ENCODE measurements at regions not wholly inside any gene's neighbourhood (a gene's known extent, or its start where the extent isn't known, plus 50 kb on each side); places are given as distances from the start of the nearest gene placed in this dataset.
"Not testable (repeated sequence)": the region's sequence is repeated elsewhere in the genome, so short reads cannot be mapped to it uniquely, and the experiment has no call there.

GRCh38 chrX:146658379-146658778 lies 151.2 kb upstream of the CXorf51B start:
- Histone ChIP-seq H3K27ac (no peak overlapping the region), H3K36me3 (no peaks in the 10 kb centered on the region)

GRCh38 chrX:146707781-146708180 lies 101.8 kb upstream of the CXorf51B start:
- Histone ChIP-seq H3K4me1 (ENCODE audit: low read depth) (no peaks in the 10 kb centered on the region), H3K9me3 (ENCODE audit: low read depth) (no peaks in the 10 kb centered on the region), H3K27ac (no peak overlapping the region), H3K36me3 (no peaks in the 10 kb centered on the region), H3K27me3 (no peaks in the 10 kb centered on the region), H3K4me3 (no peak overlapping the region)
- DNase-seq (ENCODE audit: low read depth in 1 of 2, low spot score in 1 of 2): no peak
- TF ChIP-seq CTCF (IDR thresholded peaks at IDR 0.05; ENCODE audit: low read depth, low read length): no peak

More at GRCh38 chrX:146658379-146658778, 151.2 kb upstream of the CXorf51B start:
- H3K4me3 ChIP-seq: no peak overlapping the region
- no peaks in the 10 kb centered on the region for H3K9me3 ChIP-seq (ENCODE audit: low read depth)
- DNase-seq (ENCODE audit: low read depth in 1 of 2, low spot score in 1 of 2): no peak
- no peaks in the 10 kb centered on the region for H3K27me3 ChIP-seq
- TF ChIP-seq CTCF (IDR thresholded peaks at IDR 0.05; ENCODE audit: low read depth, low read length): no peak
- no peaks in the 10 kb centered on the region for H3K4me1 ChIP-seq (ENCODE audit: low read depth)

- DNase-seq (ENCODE audit: low read depth in 1 of 2, low spot score in 1 of 2); H3K36me3 ChIP-seq; H3K4me3 ChIP-seq; H3K9me3 ChIP-seq (ENCODE audit: low read depth); H3K27me3 ChIP-seq; H3K27ac ChIP-seq; H3K4me1 ChIP-seq (ENCODE audit: low read depth): not testable (repeated sequence)
These were observed 100.7 kb upstream of the CXorf51B start for GRCh38 chrX:146708866-146709265.

- no peaks in the 10 kb centered on the region for H3K36me3 ChIP-seq
- no peaks in the 10 kb centered on the region for H3K9me3 ChIP-seq (ENCODE audit: low read depth)
- DNase-seq (ENCODE audit: low read depth in 1 of 2, low spot score in 1 of 2): no peak
- H3K27me3 ChIP-seq: no peaks in the 10 kb centered on the region
- no peak for TF ChIP-seq CTCF (IDR thresholded peaks at IDR 0.05; ENCODE audit: low read depth, low read length)
- H3K27ac ChIP-seq: no peak overlapping the region
- no peaks in the 10 kb centered on the region for H3K4me1 ChIP-seq (ENCODE audit: low read depth)
- no peak overlapping the region for H3K4me3 ChIP-seq
These were observed 55.3 kb upstream of the CXorf51B start for GRCh38 chrX:146754268-146754667.

- no peak for TF ChIP-seq CTCF (IDR thresholded peaks at IDR 0.05; ENCODE audit: low read depth, low read length)
- no peak overlapping the region for H3K27ac ChIP-seq
- H3K9me3 ChIP-seq (ENCODE audit: low read depth): no peaks in the 10 kb centered on the region
- H3K36me3 ChIP-seq: no peaks in the 10 kb centered on the region
- no peaks in the 10 kb centered on the region for H3K4me1 ChIP-seq (ENCODE audit: low read depth)
- DNase-seq (ENCODE audit: low read depth in 1 of 2, low spot score in 1 of 2): no peak
- no peak overlapping the region for H3K4me3 ChIP-seq
- H3K27me3 ChIP-seq: no peaks in the 10 kb centered on the region
These were observed 54.4 kb upstream of the CXorf51B start for GRCh38 chrX:146755214-146755613.
